GM12873 (cell line): ENCODE measurements at regions not wholly inside any gene's neighbourhood (a gene's known extent, or its start where the extent isn't known, plus 50 kb on each side); places are given as distances from the start of the nearest gene placed in this dataset.

Experiments
- TF ChIP-seq, protein P1 (sequence below): IDR thresholded peaks from 2 replicates; pipeline ENCODE4 v1.5.1; 2012; ENCODE audit warnings: low read depth, mild to moderate bottlenecking, moderate library complexity, low read length, control low read depth; ENCODE audit not compliant: insufficient read depth; ENCODE audit errors: missing control alignments

DNA sequence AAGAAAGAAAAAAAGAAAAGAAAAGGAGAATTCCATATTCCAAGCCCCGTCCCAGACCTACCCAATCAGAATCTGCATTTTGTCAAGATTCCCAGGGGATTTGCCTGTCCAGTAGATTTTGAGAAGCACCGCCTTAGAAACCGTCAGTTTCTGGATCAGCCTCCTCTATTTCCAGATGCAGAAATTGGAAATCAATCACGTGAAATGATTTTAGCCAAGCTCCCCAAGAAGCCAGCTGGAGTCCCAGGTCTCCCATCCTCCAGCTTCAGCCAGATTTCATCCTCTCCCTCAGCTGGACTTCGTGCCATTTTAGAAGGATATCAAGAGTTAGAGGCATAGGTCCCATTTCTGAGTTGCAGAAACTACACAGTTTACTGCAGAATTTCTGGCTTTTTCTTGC is 629.3 kb downstream of the MID1IP1 start:
- TF ChIP-seq, protein P1, sequence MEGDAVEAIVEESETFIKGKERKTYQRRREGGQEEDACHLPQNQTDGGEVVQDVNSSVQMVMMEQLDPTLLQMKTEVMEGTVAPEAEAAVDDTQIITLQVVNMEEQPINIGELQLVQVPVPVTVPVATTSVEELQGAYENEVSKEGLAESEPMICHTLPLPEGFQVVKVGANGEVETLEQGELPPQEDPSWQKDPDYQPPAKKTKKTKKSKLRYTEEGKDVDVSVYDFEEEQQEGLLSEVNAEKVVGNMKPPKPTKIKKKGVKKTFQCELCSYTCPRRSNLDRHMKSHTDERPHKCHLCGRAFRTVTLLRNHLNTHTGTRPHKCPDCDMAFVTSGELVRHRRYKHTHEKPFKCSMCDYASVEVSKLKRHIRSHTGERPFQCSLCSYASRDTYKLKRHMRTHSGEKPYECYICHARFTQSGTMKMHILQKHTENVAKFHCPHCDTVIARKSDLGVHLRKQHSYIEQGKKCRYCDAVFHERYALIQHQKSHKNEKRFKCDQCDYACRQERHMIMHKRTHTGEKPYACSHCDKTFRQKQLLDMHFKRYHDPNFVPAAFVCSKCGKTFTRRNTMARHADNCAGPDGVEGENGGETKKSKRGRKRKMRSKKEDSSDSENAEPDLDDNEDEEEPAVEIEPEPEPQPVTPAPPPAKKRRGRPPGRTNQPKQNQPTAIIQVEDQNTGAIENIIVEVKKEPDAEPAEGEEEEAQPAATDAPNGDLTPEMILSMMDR, result no peak

DNA sequence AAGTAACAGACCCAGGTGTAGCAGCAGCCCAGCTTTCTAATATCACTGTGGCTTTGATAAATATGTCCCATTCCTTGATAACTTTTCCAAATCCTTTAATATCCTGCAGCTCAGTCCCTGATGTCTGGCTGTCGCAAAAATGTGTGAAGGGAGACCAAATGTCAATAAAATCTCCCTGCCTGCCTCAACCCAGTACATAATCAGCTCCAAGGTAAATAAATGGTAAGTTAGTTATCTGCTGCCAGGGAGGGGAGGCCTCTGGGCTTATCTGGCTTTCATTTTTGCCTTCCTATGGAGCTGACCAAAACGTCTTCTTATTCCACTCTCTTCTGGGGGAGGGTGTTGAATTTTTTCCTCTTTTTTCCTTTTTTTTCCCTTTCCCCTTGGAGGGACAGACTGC is 630.6 kb downstream of the MID1IP1 start:
- TF ChIP-seq, protein P1, result no peak

DNA sequence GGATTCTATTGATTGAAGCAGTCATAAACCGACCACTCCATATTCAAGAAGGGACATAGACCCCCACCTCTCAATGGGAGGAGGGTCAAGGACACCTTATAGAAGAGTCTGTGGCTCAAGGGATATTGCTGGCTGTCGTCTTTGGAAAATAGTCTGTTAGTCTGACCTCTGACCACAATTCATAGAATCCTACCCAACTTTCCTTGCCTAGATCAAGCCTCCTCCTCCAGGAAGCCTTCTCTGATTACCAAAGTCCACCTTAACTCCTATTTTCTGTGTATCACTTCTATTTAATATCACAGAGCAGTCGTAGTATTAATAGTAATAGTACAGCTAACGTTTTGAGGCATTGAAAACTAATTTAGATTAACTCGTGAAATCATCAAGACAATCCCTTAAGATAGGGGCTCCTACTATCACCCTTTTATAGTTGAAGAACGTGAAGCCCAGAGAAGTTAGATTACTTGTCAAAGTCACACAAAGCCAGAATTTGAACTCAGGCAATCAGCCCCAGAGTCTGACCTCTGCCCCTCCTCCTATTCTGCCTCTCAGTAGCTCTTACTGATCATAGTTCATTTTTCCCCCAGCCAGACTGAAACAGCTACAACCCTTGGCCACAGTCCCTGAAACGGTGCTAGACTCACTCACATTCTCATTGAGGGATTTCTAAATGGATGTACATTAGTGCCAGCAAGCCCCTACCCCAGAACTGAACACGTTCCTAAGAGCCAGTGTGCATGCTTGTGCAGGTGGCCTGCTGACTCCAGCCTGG is 636.6 kb downstream of the MID1IP1 start:
- TF ChIP-seq, protein P1, result no peak

DNA sequence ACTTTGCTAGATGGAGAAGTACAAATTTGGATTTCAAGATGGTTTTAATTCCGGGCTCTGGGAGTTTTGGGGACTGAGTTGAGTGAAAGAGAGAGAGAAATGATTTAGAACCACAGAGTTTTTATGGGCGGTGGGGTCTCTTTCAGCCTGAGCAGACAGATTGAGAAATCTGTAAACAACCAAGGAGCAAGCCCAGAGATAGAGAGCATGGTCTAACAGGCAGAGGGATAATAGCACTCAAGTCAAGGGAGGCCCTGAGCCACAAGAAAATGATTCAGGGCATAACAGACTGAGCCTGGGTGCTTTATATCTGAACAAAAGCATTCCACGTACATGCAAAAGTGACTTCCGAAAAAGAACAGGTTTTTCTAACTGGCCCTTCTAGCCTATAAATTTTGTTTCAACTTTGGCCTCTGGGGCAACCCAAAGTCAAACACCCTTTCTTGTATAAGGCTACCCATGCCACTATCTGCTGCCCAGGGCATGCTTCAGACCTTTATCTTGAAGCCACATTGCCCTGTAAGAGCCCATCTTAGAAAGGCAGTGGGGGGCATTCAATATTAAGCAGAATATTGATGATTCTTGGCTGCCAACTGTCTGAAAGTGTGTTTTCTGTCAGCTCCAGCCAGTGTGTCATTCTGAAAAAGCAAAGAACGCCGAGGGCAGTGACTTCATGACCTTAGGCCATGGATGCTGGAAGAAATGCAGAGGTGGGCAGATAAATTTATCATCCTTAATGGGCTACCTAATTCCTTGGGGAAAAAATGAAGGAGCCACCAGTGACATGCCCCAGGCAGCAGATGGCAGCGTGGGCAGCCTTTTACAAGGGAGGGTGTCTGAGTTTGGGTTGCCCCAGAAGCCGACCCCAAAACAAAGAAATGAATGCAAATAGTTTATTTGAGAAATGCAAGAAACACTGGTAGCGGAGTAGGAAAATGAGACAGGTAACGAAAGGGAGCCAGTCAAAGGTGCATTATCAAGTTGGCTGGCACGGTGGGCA is 637.6 kb downstream of the MID1IP1 start:
- TF ChIP-seq, protein P1, result peak; percentile 29

DNA sequence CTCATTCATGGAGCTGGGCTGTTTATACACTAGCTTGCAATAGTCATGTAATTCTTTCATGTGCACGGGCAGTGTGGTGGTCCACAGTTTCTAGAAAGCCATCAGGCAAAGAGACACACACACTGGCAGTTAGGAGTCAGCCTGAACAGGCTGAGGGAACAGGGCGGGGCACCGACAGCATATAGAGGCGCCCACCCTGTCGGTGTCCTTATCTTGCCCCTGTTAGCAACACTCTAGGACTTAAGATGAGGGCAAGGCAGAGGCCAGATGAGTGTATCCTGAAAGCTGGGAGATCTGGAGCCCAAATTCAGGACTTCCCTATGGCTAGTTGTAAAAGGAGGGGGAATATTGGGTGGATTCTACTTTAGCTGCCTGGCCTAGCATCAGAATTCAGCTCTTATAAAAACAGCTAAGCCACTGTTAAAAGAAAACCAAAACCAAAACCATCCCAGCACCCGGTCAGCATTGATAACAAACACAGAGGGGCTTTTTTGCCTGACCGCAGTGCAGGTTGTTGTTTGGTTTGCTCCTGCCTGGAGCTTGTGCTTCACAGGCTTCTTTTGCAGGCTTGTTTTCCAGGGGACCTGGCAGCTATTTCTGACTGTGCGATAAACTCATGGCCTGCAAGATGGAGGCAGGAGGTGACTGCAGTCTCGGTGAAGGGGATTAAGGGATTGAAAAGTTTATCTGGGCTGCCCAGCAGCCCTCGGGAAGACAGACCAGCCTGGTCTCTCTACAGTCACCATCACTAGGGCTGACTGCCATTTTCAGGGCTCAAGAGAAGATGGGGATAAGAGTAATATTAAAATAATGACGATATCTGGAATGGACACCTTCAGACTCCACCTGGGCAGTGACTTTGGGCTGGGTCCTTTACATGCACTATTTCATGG is 638.9 kb downstream of the MID1IP1 start:
- TF ChIP-seq, protein P1, result no peak

DNA sequence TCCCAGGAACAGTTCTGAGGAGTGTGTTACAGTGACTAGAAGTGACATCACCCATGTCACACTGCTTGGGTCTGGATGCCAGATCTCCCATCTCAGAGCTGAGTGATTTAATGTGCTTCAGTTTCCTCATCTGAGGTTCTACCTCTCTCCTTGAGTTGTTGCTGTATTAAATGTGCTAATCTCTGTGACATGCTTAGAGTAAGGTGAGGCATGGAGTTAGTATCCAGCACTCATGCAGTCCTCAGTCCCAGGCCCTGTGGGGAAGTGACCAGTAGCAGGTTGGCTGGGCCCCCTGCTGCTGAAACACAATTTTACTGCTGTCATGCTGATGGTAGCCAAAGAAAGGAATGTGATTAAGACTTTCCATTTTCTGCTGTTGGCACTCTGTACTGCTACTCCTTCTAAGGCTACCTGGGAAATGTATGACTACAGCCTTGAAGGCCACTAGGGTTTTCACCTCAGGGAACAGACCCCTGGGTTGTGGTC is 639.6 kb downstream of the MID1IP1 start:
- TF ChIP-seq, protein P1, result no peak
